Endothelial cell of umbilical vein (primary cell): ENCODE measurements at regions not wholly inside any gene's neighbourhood (a gene's known extent, or its start where the extent isn't known, plus 50 kb on each side); places are given as distances from the start of the nearest gene placed in this dataset.

Source experiments
- BruUV-seq: library from RNA; stranded (reverse); fragments of 400-500 nt; replicated peaks from 2 replicates; lab custom pipeline; 2021; lab: Mats Ljungman, UMichigan
- CTCF ChIA-PET: fragments of 300-600, 350-600 bp; sonication (Branson Sonifier 250); formaldehyde crosslinking; loops from one replicate; lab custom pipeline; 2021; ENCODE audit warnings: antibody characterized with exemption, inconsistent platforms; lab: Charles Lee
- POLR2A ChIA-PET: fragments of 300-600, 350-600 bp; sonication (Branson Sonifier 250); formaldehyde crosslinking; loops from one replicate; lab custom pipeline; 2021; ENCODE audit warnings: antibody characterized with exemption, inconsistent platforms; lab: Charles Lee
- DNase-seq: peaks from one replicate; pipeline ENCODE4 v3.0.0-alpha.2; 2011; ENCODE audit warnings: low read depth, low spot score
- FAIRE-seq: peaks from 2 replicates; lab custom pipeline; 2011; peaks lifted over from hg19 to GRCh38; lab: Jason Lieb, UNC
- H2AFZ ChIP-seq: 2 replicates; pipeline ENCODE4 v1.6.0; 2012; ENCODE audit warnings: low read depth, low read length, control low read depth, inconsistent platforms
- H3K27ac ChIP-seq: 2 replicates; pipeline ENCODE4 v1.5.1; 2011; ENCODE audit warnings: low read depth, mild to moderate bottlenecking, control low read depth, low read length, moderate library complexity; ENCODE audit not compliant: insufficient read depth
- H3K27me3 ChIP-seq, 2 experiments: 2 replicates each; pipeline versions ENCODE4 v1.6.0 to v1.6.1; 2011; ENCODE audit warnings: low read length in 2 of 2, mixed read lengths in 1 of 2; ENCODE audit not compliant: control insufficient read depth in 2 of 2, insufficient read depth in 2 of 2
- H3K36me3 ChIP-seq, 2 experiments: 2 replicates in 1 of 2; 3 replicates in 1 of 2; pipeline ENCODE4 v1.5.1; 2011; ENCODE audit warnings: low read length in 2 of 2, mild to moderate bottlenecking in 1 of 2, moderate library complexity in 1 of 2; ENCODE audit not compliant: control insufficient read depth in 2 of 2, insufficient read depth in 2 of 2; ENCODE audit errors: extremely low read depth in 1 of 2
- H3K4me1 ChIP-seq: 3 replicates; pipeline ENCODE4 v1.5.1; 2011; ENCODE audit warnings: mild to moderate bottlenecking, low read length; ENCODE audit not compliant: control insufficient read depth, insufficient read depth; ENCODE audit errors: extremely low read depth
- H3K4me2 ChIP-seq: 2 replicates; pipeline ENCODE4 v1.6.1; 2011; ENCODE audit warnings: low read length, control low read depth, mixed read lengths; ENCODE audit not compliant: insufficient read depth
- H3K4me3 ChIP-seq, 3 experiments: fragments of 200-600 bp in 1 of 3; sonication (generic), shearing (Covaris generic) in 1 of 3; replicated peaks in 1 of 3; 2 replicates each; pipeline ENCODE4 v1.5.1; 2011 to 2016; ENCODE audit warnings: control low read depth in 3 of 3, low read length in 3 of 3, mild to moderate bottlenecking in 2 of 3, inconsistent platforms in 1 of 3, low read depth in 1 of 3, moderate library complexity in 1 of 3; ENCODE audit not compliant: insufficient read depth in 1 of 3
- H3K79me2 ChIP-seq: 2 replicates; pipeline ENCODE4 v1.6.0; 2012; ENCODE audit warnings: low read length, inconsistent platforms; ENCODE audit not compliant: control insufficient read depth, insufficient read depth
- H3K9ac ChIP-seq: replicated peaks from 2 replicates; pipeline ENCODE3; 2011; ENCODE audit warnings: low read length, control low read depth; ENCODE audit not compliant: insufficient read depth; ENCODE audit errors: extremely low read depth
- H3K9me1 ChIP-seq: replicated peaks from 3 replicates; pipeline ENCODE4 v1.6.0; 2011; ENCODE audit warnings: mild to moderate bottlenecking, low read length; ENCODE audit not compliant: control insufficient read depth, insufficient read depth; ENCODE audit errors: extremely low read depth
- H3K9me3 ChIP-seq: replicated peaks from 2 replicates; pipeline ENCODE4 v1.5.1; 2012; ENCODE audit warnings: low read length, inconsistent platforms; ENCODE audit not compliant: control insufficient read depth, insufficient read depth
- H4K20me1 ChIP-seq: replicated peaks from 2 replicates; pipeline ENCODE3; 2011; ENCODE audit warnings: mild to moderate bottlenecking, low read length; ENCODE audit not compliant: control insufficient read depth, insufficient read depth; ENCODE audit errors: extremely low read depth
- CTCF ChIP-seq, 2 donors: IDR thresholded peaks; 1 replicate in 1 of 2; 2 replicates in 1 of 2; pipeline ENCODE4 v1.5.1; 2011; ENCODE audit warnings: low read length in 2 of 2, mild to moderate bottlenecking in 2 of 2, moderate library complexity in 2 of 2, control low read depth in 1 of 2, inconsistent platforms in 1 of 2, low read depth in 1 of 2; ENCODE audit not compliant: insufficient read depth in 1 of 2; ENCODE audit errors: extremely low read depth in 1 of 2
- EZH2 ChIP-seq: IDR thresholded peaks from 2 replicates; pipeline ENCODE4 v1.6.1; 2012; ENCODE audit warnings: borderline replicate concordance, low read depth, mild to moderate bottlenecking, moderate library complexity, low read length, inconsistent platforms; ENCODE audit not compliant: severe bottlenecking
- FOS ChIP-seq: IDR thresholded peaks from 2 replicates; pipeline ENCODE4 v1.6.1; 2011; ENCODE audit warnings: mild to moderate bottlenecking, low read length, moderate library complexity, borderline replicate concordance; ENCODE audit not compliant: insufficient read depth
- GATA2 ChIP-seq: IDR thresholded peaks from 2 replicates; pipeline ENCODE4 v1.7.0; 2011; ENCODE audit warnings: low read depth, mild to moderate bottlenecking, moderate library complexity, mixed read lengths, low read length; ENCODE audit not compliant: insufficient read length, insufficient read depth
- JUN ChIP-seq: IDR thresholded peaks from 2 replicates; pipeline ENCODE4 v1.6.1; 2011; ENCODE audit warnings: borderline replicate concordance, low read depth; ENCODE audit not compliant: insufficient read length, insufficient read depth
- MAX ChIP-seq: IDR thresholded peaks from 2 replicates; pipeline ENCODE4 v1.6.1; 2011; ENCODE audit not compliant: insufficient read depth, insufficient read length
- MYC ChIP-seq: IDR thresholded peaks from one replicate; pipeline ENCODE4 v1.6.1; 2011; ENCODE audit warnings: mild to moderate bottlenecking, low read depth, low read length
- POLR2A ChIP-seq: IDR thresholded peaks from 2 replicates; pipeline ENCODE4 v1.6.1; 2012; ENCODE audit warnings: low read depth, mild to moderate bottlenecking, control low read depth, low read length
- POLR2AphosphoS5 ChIP-seq: IDR thresholded peaks from 2 replicates; pipeline ENCODE4 v1.6.1; 2012; ENCODE audit warnings: low read depth, mild to moderate bottlenecking, control low read depth, low read length, moderate library complexity; ENCODE audit not compliant: insufficient read depth
- dilution Hi-C: fragments of 300-500 bp; cut with MboI; formaldehyde crosslinking; loops from one replicate; pipeline ENCODE4 v1.15.0; 2019; ENCODE audit warnings: low sequenced_read_pairs; ENCODE audit not compliant: extremely low pct_ligation_motif_present
- intact Hi-C: fragments of 100-400 bp; cut with micrococcal nuclease; formaldehyde crosslinking; loops from one replicate; pipeline ENCODE4 v1.10.0; 2022

- no peak for DNase-seq
- H3K9me1 ChIP-seq: no peaks in the 10 kb centered on the region
- BruUV-seq: no TSS peak
- H3K4me3 ChIP-seq: no peak overlapping the region
- intact Hi-C loops: no loop called here
- H3K79me2 ChIP-seq: no peaks in the 10 kb centered on the region
- H3K36me3 ChIP-seq: no peaks in the 10 kb centered on the region
- H4K20me1 ChIP-seq: no peaks in the 10 kb centered on the region
- H3K4me1 ChIP-seq: no peaks in the 10 kb centered on the region
- no peak overlapping the region for H3K4me2 ChIP-seq
- TF ChIP-seq CTCF (IDR thresholded peaks at IDR 0.05; ENCODE audit: extremely low read depth in 1 of 2, insufficient read depth in 1 of 2, low read depth in 1 of 2, low read length in 2 of 2): no peak
- TF ChIP-seq JUN: no peak
- no peak for TF ChIP-seq GATA2
- no peak for TF ChIP-seq POLR2A
- no peak for TF ChIP-seq MYC
- no peak for TF ChIP-seq EZH2
- TF ChIP-seq MAX: no peak
- no peak for TF ChIP-seq FOS
- no peak for TF ChIP-seq POLR2AphosphoS5
- ChIA-PET POLR2A (no interaction called here), CTCF (no interaction called here)
- H3K9ac ChIP-seq: no peak overlapping the region
- H3K27ac ChIP-seq: no peak overlapping the region
- FAIRE-seq: no peak
- dilution Hi-C loops: no loop called here
- no peaks in the 10 kb centered on the region for H3K9me3 ChIP-seq
- H2AFZ ChIP-seq: no peak overlapping the region
- H3K27me3 ChIP-seq: no peaks in the 10 kb centered on the region
These were observed 567.9 kb downstream of the EBF1 start for GRCh38 chr5:158531860-158532259.
